ENCODE measurements at regions not wholly inside any gene's neighbourhood (a gene's known extent, or its start where the extent isn't known, plus 50 kb on each side); places are given as distances from the start of the nearest gene placed in this dataset.
A peak's percentile ranks its signal among the peaks of the same experiment; 100 is the strongest.

- TF ChIP-seq RFXAP (CRISPR knock-in tag; IDR thresholded peaks at IDR 0.05; ENCODE audit: borderline replicate concordance) (peak; percentile 89; the same call in 1 of the 2 replicates), ZNF143 (CRISPR knock-in tag; IDR thresholded peaks at IDR 0.05) (peak; percentile 63), ZBED4 (CRISPR knock-in tag; IDR thresholded peaks at IDR 0.05; ENCODE audit: borderline replicate concordance) (peak; percentile 99), ZBTB43 (CRISPR knock-in tag; conservative IDR thresholded peaks at IDR 0.05) (peak; percentile 92), STAG1 (CRISPR knock-in tag; IDR thresholded peaks at IDR 0.05) (peak; percentile 37; the same call in 1 of the 2 replicates), ZNF12 (CRISPR knock-in tag; IDR thresholded peaks at IDR 0.05) (peak; percentile 66; the same call in 1 of the 2 replicates), CBFB (CRISPR knock-in tag; IDR thresholded peaks at IDR 0.05) (peak; percentile 81), HIC2 (CRISPR knock-in tag; IDR thresholded peaks at IDR 0.05; ENCODE audit: low read depth) (peak; percentile 98), HIVEP1 (CRISPR knock-in tag; IDR thresholded peaks at IDR 0.05) (peak; percentile 97), PLSCR1 (CRISPR knock-in tag; IDR thresholded peaks at IDR 0.05; ENCODE audit: borderline replicate concordance) (no peak), AGO2 (optimal IDR thresholded peaks at IDR 0.05; ENCODE audit: low read depth, low read length) (no peak), BATF2 (CRISPR knock-in tag; IDR thresholded peaks at IDR 0.05) (0 out of 2 replicates have a peak, but pooled peaks have one; percentile 63), SALL1 (CRISPR knock-in tag; IDR thresholded peaks at IDR 0.05) (peak; percentile 95), ZNF678 (CRISPR knock-in tag; IDR thresholded peaks at IDR 0.05) (no peak), ZNF18 (CRISPR knock-in tag; IDR thresholded peaks at IDR 0.05; ENCODE audit: insufficient replicate concordance) (peak; percentile 30), PHB2 (IDR thresholded peaks at IDR 0.05; ENCODE audit: partially characterized antibody) (no peak), EZH2 (conservative IDR thresholded peaks at IDR 0.05; ENCODE audit: low read depth, low read length) (no peak), ZNF350 (CRISPR knock-in tag; IDR thresholded peaks at IDR 0.05; ENCODE audit: borderline replicate concordance, low read depth) (peak; percentile 93; the same call in 1 of the 2 replicates), ZNF253 (CRISPR knock-in tag; IDR thresholded peaks at IDR 0.05; ENCODE audit: borderline replicate concordance) (no peak)
Measured at GRCh38 chr22:48702573-48703264, 1125.0 kb downstream of the BRD1 start (continued).

Measured in HepG2 (cell line).